Esophagus muscularis mucosa (tissue), 4 donors: ENCODE measurements at regions not wholly inside any gene's neighbourhood (a gene's known extent, or its start where the extent isn't known, plus 50 kb on each side); places are given as distances from the start of the nearest gene placed in this dataset.
A peak's percentile ranks its signal among the peaks of the same experiment; 100 is the strongest.

Experiments used
- DNase-seq: peaks from one replicate; pipeline ENCODE4 v3.0.0-alpha.2; 2017; ENCODE audit errors: extremely low spot score
- H3K27ac ChIP-seq, 4 donors: fragments of 200-600 bp; sonication (generic); replicated peaks in 1 of 4; 1 replicate in 3 of 4; 2 replicates in 1 of 4; pipeline ENCODE4 v1.5.1; 2016 to 2019; ENCODE audit warnings: mild to moderate bottlenecking in 1 of 4
- H3K27me3 ChIP-seq, 4 donors: fragments of 200-600 bp; sonication (generic); one replicate each; pipeline versions ENCODE4 v1.5.1 to v1.6.0; 2016 to 2019
- H3K36me3 ChIP-seq, 4 donors: fragments of 200-600 bp; sonication (generic); one replicate each; pipeline ENCODE4 v1.5.1; 2016 to 2019
- H3K4me1 ChIP-seq, 4 donors: fragments of 200-600 bp; sonication (generic); one replicate each; pipeline ENCODE4 v1.5.1; 2016 to 2019
- H3K4me3 ChIP-seq, 4 donors: fragments of 200-600 bp; sonication (generic); 1 replicate in 2 of 4; 2 replicates in 2 of 4; pipeline ENCODE4 v1.5.1; 2016 to 2019; ENCODE audit warnings: mild to moderate bottlenecking in 4 of 4, moderate library complexity in 1 of 4
- H3K9me3 ChIP-seq, 4 donors: fragments of 200-600 bp; sonication (generic); 1 replicate in 3 of 4; 2 replicates in 1 of 4; pipeline ENCODE4 v1.5.1; 2016 to 2019
- CTCF ChIP-seq, 3 experiments: fragments of 200-600 bp in 2 of 3; fragments of 450-650 bp in 1 of 3; sonication (generic) in 2 of 3; IDR thresholded peaks; one replicate each; pipeline ENCODE4 v1.5.1; 2017 to 2019; ENCODE audit warnings: antibody characterized with exemption in 3 of 3, mild to moderate bottlenecking in 2 of 3, moderate library complexity in 1 of 3
- EP300 ChIP-seq: sonication (generic); formaldehyde crosslinking; IDR thresholded peaks from one replicate; pipeline ENCODE4 v1.6.1; 2017; ENCODE audit warnings: antibody characterized with exemption
- POLR2A ChIP-seq: fragments of 450-650 bp; IDR thresholded peaks from one replicate; pipeline ENCODE4 v1.6.1; 2017; ENCODE audit warnings: antibody characterized with exemption, moderate library complexity, mild to moderate bottlenecking, low read depth
- POLR2AphosphoS5 ChIP-seq, 2 donors: sonication (generic); formaldehyde crosslinking; IDR thresholded peaks; one replicate each; pipeline ENCODE4 v1.6.1; 2017; ENCODE audit warnings: antibody characterized with exemption in 2 of 2
- WGBS: methylation state at CpG from one replicate; pipeline ENCODE4 v1.1.5; 2018; 5-methylcytosine and 5-hydroxymethylcytosine counted together
- intact Hi-C: fragments of 100-400 bp; cut with DNase I; formaldehyde crosslinking; loops from one replicate; pipeline ENCODE4 v1.15.1; 2023

- 93% methylated on average over 1 of the region's 1 CpG for WGBS
- Histone ChIP-seq H3K4me3 (no peak overlapping the region), H3K4me1 (no peaks in the 10 kb centered on the region), H3K36me3 (peaks cover 33 to 73% (median 50%) of the 10 kb centered on the region in 4 donors), H3K27ac (peak overlapping the region in 2 of 4 donors; percentile 6 to 10), H3K9me3 (no peaks in the 10 kb centered on the region), H3K27me3 (no peaks in the 10 kb centered on the region)
- TF ChIP-seq POLR2A (no peak), POLR2AphosphoS5 (IDR thresholded peaks at IDR 0.05) (no peak), EP300 (no peak), CTCF (IDR thresholded peaks at IDR 0.05) (no peak)
- intact Hi-C loops = no loop called here
- no peak for DNase-seq
Observed at GRCh38 chr21:28877318-28877884, 115.3 kb downstream of the LTN1 start.

GRCh38 chr21:28875078-28875477, 117.6 kb downstream of the LTN1 start:
- intact Hi-C loops = no loop called here
- no peak overlapping the region for H3K4me3 ChIP-seq
- H3K27me3 ChIP-seq = no peaks in the 10 kb centered on the region
- no peak for TF ChIP-seq POLR2AphosphoS5 (IDR thresholded peaks at IDR 0.05)
- TF ChIP-seq CTCF (IDR thresholded peaks at IDR 0.05) = no peak
- TF ChIP-seq EP300 = no peak
- no peak for TF ChIP-seq POLR2A
- DNase-seq = no peak
- H3K27ac ChIP-seq = no peak overlapping the region
- 73% methylated on average over 5 of the region's 5 CpGs for WGBS
- H3K4me1 ChIP-seq = peaks cover 0 to 5% (median under 1%) of the 10 kb centered on the region in 4 donors
- H3K9me3 ChIP-seq = no peaks in the 10 kb centered on the region
- peaks cover 27 to 73% (median 44%) of the 10 kb centered on the region in 4 donors for H3K36me3 ChIP-seq

GRCh38 chr21:28872218-28872617, 120.5 kb downstream of the LTN1 start:
- Histone ChIP-seq H3K36me3 (peaks cover 17 to 53% (median 38%) of the 10 kb centered on the region in 4 donors), H3K27me3 (no peaks in the 10 kb centered on the region), H3K4me3 (no peak overlapping the region), H3K9me3 (no peaks in the 10 kb centered on the region), H3K4me1 (peaks cover 0 to 11% (median 3%) of the 10 kb centered on the region in 4 donors), H3K27ac (no peak overlapping the region)
- 85% methylated on average over 5 of the region's 5 CpGs for WGBS
- DNase-seq = no peak
- intact Hi-C loops = no loop called here
- TF ChIP-seq POLR2AphosphoS5 (IDR thresholded peaks at IDR 0.05) = no peak
- no peak for TF ChIP-seq POLR2A
- TF ChIP-seq EP300 = no peak
- TF ChIP-seq CTCF (IDR thresholded peaks at IDR 0.05) = no peak

- WGBS = 94% methylated on average over 3 of the region's 3 CpGs
- H3K4me1 ChIP-seq = peaks cover 0 to 11% (median 3%) of the 10 kb centered on the region in 4 donors
- H3K27me3 ChIP-seq = no peaks in the 10 kb centered on the region
- H3K4me3 ChIP-seq = no peak overlapping the region
- intact Hi-C loops = no loop called here
- no peaks in the 10 kb centered on the region for H3K9me3 ChIP-seq
- no peak for DNase-seq
- no peak overlapping the region for H3K27ac ChIP-seq
- no peak for TF ChIP-seq POLR2AphosphoS5 (IDR thresholded peaks at IDR 0.05)
- TF ChIP-seq POLR2A = no peak
- no peak for TF ChIP-seq EP300
- no peak for TF ChIP-seq CTCF (IDR thresholded peaks at IDR 0.05)
- H3K36me3 ChIP-seq = peaks cover 14 to 51% (median 37%) of the 10 kb centered on the region in 4 donors
Observed at GRCh38 chr21:28871388-28872010, 121.2 kb downstream of the LTN1 start.
